GM13977 (cell line): ENCODE measurements at regions not wholly inside any gene's neighbourhood (a gene's known extent, or its start where the extent isn't known, plus 50 kb on each side); places are given as distances from the start of the nearest gene placed in this dataset.

Experiments
- DNase-seq: peaks from one replicate; pipeline ENCODE4 v3.0.0; 2012; ENCODE audit warnings: low spot score
- CTCF ChIP-seq: IDR thresholded peaks from 2 replicates; pipeline ENCODE4 v1.5.1; 2012; ENCODE audit warnings: mild to moderate bottlenecking, control low read depth; ENCODE audit not compliant: insufficient read depth; ENCODE audit errors: extremely low read depth, missing control alignments
- in situ Hi-C: fragments of 300-500 bp; cut with MboI; formaldehyde crosslinking; loops from one replicate; pipeline ENCODE4 v1.12.0; 2022; ENCODE audit warnings: low sequenced_read_pairs, low pct_unique_long_range_greater_than_20kb, mixed read lengths, inconsistent platforms; ENCODE audit not compliant: unreplicated experiment

- TF ChIP-seq CTCF = no peak
- in situ Hi-C loops = no loop called here
- no peak for DNase-seq
Measured at GRCh38 chr7:15886626-15887025, 200.1 kb upstream of the MEOX2 start.

GRCh38 chr7:15885678-15886077 is 199.2 kb upstream of the MEOX2 start:
- no peak for DNase-seq

GRCh38 chr7:15874774-15875173 is 188.3 kb upstream of the MEOX2 start:
- TF ChIP-seq CTCF = no peak
- no peak for DNase-seq
- in situ Hi-C loops = no loop called here

More at GRCh38 chr7:15885678-15886077, 199.2 kb upstream of the MEOX2 start:
- in situ Hi-C loops = no loop called here
- no peak for TF ChIP-seq CTCF

- in situ Hi-C loops = no loop called here
- no peak for DNase-seq
- no peak for TF ChIP-seq CTCF
Measured at GRCh38 chr7:15870347-15870746, 183.9 kb upstream of the MEOX2 start.

GRCh38 chr7:15867441-15867840 is 181.0 kb upstream of the MEOX2 start:
- in situ Hi-C loops = no loop called here
- TF ChIP-seq CTCF = no peak
- DNase-seq = no peak

GRCh38 chr7:15866753-15867152 is 180.3 kb upstream of the MEOX2 start:
- DNase-seq = no peak
- in situ Hi-C loops = no loop called here
- no peak for TF ChIP-seq CTCF

- in situ Hi-C loops = no loop called here
- DNase-seq = no peak
- no peak for TF ChIP-seq CTCF
Measured at GRCh38 chr7:15864626-15864991, 178.1 kb upstream of the MEOX2 start.
